ENCODE measurements at regions not wholly inside any gene's neighbourhood (a gene's known extent, or its start where the extent isn't known, plus 50 kb on each side); places are given as distances from the start of the nearest gene placed in this dataset.
A peak's percentile ranks its signal among the peaks of the same experiment; 100 is the strongest.

DNA sequence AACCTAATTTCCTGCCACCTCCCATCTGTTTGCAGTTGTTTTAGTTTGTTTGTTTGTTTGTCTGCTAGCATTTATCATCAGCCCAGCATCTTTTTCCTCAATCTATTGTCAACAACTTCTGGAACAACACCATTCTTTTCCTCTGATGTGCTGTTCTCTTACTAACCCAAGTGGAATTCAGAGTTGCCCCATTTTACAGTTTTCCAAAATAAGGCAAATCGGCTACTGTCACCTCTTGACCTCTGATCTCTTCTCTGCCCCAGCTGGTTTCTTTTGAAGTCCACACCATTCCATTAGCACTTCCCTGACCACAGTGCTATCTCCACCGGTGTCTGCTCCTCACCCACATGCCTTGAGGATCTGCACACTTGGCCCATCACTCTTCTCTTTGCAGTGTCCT, 102.4 kb downstream of the EFNB2 start:
- Histone ChIP-seq H3K27me3 (ENCODE audit: control insufficient read depth, insufficient read depth, low read length) (peaks cover 3% of the 10 kb centered on the region; the same call in 1 of the 2 replicates), H2BK120ac (ENCODE audit: low read depth, low read length) (no peak overlapping the region), H3K4me1 (ENCODE audit: control insufficient read depth, insufficient read depth, low read length) (no peaks in the 10 kb centered on the region), H3K23ac (ENCODE audit: low read depth, low read length) (no peak overlapping the region), H4K20me1 (ENCODE audit: insufficient read depth, low read length) (no peaks in the 10 kb centered on the region), H3K79me1 (ENCODE audit: low read depth in 1 of 2, low read length in 2 of 2) (no peaks in the 10 kb centered on the region), H2AK5ac (ENCODE audit: low read depth, low read length) (no peak overlapping the region), H2AK9ac (replicated peaks; ENCODE audit: low read depth, low read length, poor library complexity) (no peak overlapping the region), H4K91ac (ENCODE audit: insufficient read depth, low read depth, low read length) (no peak overlapping the region), H3K9me1 (ENCODE audit: insufficient read depth, low read length) (no peaks in the 10 kb centered on the region), H2BK20ac (ENCODE audit: low read depth, low read length) (0 out of 2 replicates have a peak overlapping the region, but pooled peaks have one; percentile 2), H4K8ac (ENCODE audit: low read depth in 2 of 2, low read length in 2 of 2) (no peak overlapping the region), H2BK15ac (ENCODE audit: low read depth, low read length) (no peak overlapping the region), H3K27ac (ENCODE audit: insufficient read depth, low read length) (no peak overlapping the region), H3K14ac (replicated peaks; ENCODE audit: low read depth, low read length) (no peak overlapping the region), H4K5ac (ENCODE audit: low read depth, low read length) (no peak overlapping the region), H3K4ac (ENCODE audit: low read depth, low read length) (no peak overlapping the region), H3K4me3 (ENCODE audit: insufficient read depth, low read depth, low read length) (no peak overlapping the region), H2BK5ac (ENCODE audit: low read depth, low read length, poor library complexity, severe bottlenecking) (no peak overlapping the region), H3K9me3 (ENCODE audit: control insufficient read depth, insufficient read depth, low read length) (no peaks in the 10 kb centered on the region), H3K4me2 (ENCODE audit: low read depth, low read length) (no peak overlapping the region), H2AFZ (replicated peaks; ENCODE audit: low read length, poor library complexity) (no peak overlapping the region), H3K36me3 (ENCODE audit: control insufficient read depth, insufficient read depth, low read length) (no peaks in the 10 kb centered on the region), H3K56ac (ENCODE audit: extremely low read depth, insufficient read depth, low read length) (no peak overlapping the region), H3K9ac (ENCODE audit: low read depth, low read length) (no peak overlapping the region), H3K18ac (ENCODE audit: low read depth, low read length) (no peak overlapping the region)
- dilution Hi-C loops (cut with HindIII; ENCODE audit: low sequenced_read_pairs, unreplicated experiment) (no loop called here), in situ Hi-C loops (cut with MboI; ENCODE audit: low sequenced_read_pairs) (no loop called here), intact Hi-C loops (cut with micrococcal nuclease) (no loop called here)
- DNase-seq = no peak
- TF ChIP-seq, protein P1, sequence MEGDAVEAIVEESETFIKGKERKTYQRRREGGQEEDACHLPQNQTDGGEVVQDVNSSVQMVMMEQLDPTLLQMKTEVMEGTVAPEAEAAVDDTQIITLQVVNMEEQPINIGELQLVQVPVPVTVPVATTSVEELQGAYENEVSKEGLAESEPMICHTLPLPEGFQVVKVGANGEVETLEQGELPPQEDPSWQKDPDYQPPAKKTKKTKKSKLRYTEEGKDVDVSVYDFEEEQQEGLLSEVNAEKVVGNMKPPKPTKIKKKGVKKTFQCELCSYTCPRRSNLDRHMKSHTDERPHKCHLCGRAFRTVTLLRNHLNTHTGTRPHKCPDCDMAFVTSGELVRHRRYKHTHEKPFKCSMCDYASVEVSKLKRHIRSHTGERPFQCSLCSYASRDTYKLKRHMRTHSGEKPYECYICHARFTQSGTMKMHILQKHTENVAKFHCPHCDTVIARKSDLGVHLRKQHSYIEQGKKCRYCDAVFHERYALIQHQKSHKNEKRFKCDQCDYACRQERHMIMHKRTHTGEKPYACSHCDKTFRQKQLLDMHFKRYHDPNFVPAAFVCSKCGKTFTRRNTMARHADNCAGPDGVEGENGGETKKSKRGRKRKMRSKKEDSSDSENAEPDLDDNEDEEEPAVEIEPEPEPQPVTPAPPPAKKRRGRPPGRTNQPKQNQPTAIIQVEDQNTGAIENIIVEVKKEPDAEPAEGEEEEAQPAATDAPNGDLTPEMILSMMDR (conservative IDR thresholded peaks at IDR 0.05; ENCODE audit: low read depth, low read length) = no peak
- TF ChIP-seq RCOR1 (IDR thresholded peaks at IDR 0.05; ENCODE audit: insufficient replicate concordance, low read length) = no peak
- ChIA-PET POLR2A (ENCODE audit: unreplicated experiment) (no interaction called here), CTCF (no interaction called here)
- ATAC-seq (ENCODE audit: low read depth) = no peak
- WGBS, 2 experiments (ENCODE audit: extremely low coverage in 2 of 2, insufficient read length in 1 of 2) = 54% methylated on average over 2 of the region's 2 CpGs; no CpG with 5 or more reads in 1 of the 2 experiments
- no TSS peak for BruUV-seq (replicated peaks)

All from IMR-90 (cell line).